PC-3 (cell line): ENCODE measurements at regions not wholly inside any gene's neighbourhood (a gene's known extent, or its start where the extent isn't known, plus 50 kb on each side); places are given as distances from the start of the nearest gene placed in this dataset.
"Not testable (repeated sequence)": the region's sequence is repeated elsewhere in the genome, so short reads cannot be mapped to it uniquely, and the experiment has no call there.

Source experiments
- ATAC-seq: fragments of 200-7000 bp; cut with Tn5 transposase; 2 replicates; pipeline ENCODE4 v1.9.1; 2020; ENCODE audit warnings: mild to moderate bottlenecking, moderate library complexity
- BruUV-seq: library from RNA; stranded (reverse); fragments of 400-500 nt; replicated peaks from 2 replicates; lab custom pipeline; 2021; lab: Mats Ljungman, UMichigan
- CTCF ChIA-PET: fragments of 300-600 bp; sonication (Branson Sonifier 250); formaldehyde crosslinking; loops from one replicate; lab custom pipeline; 2022; ENCODE audit warnings: antibody characterized with exemption; lab: Charles Lee
- POLR2A ChIA-PET: fragments of 300-600 bp; sonication (Branson Sonifier 250); formaldehyde crosslinking; loops from one replicate; lab custom pipeline; 2022; ENCODE audit warnings: antibody characterized with exemption; ENCODE audit not compliant: unreplicated experiment; lab: Charles Lee
- DNase-seq: peaks from one replicate; pipeline ENCODE4 v3.0.0-alpha.2; 2015
- H2AFZ ChIP-seq: fragments of 300-600 bp; sonication (generic); 2 replicates; pipeline ENCODE4 v1.6.0; 2016; ENCODE audit warnings: antibody characterized with exemption, low read length
- H3F3A ChIP-seq: fragments of 300-600 bp; sonication (generic); one replicate; pipeline ENCODE4 v1.6.0; 2017; ENCODE audit warnings: antibody characterized with exemption, low read length, control low read depth, mild to moderate bottlenecking; ENCODE audit not compliant: unreplicated experiment
- H3K27ac ChIP-seq: fragments of 300-600 bp; sonication (generic); 2 replicates; pipeline ENCODE4 v1.5.1; 2016; ENCODE audit warnings: mild to moderate bottlenecking, low read length
- H3K27me3 ChIP-seq: fragments of 300-600 bp; sonication (generic); 2 replicates; pipeline ENCODE4 v1.6.1; 2016; ENCODE audit warnings: low read length, mixed read lengths
- H3K36me3 ChIP-seq: fragments of 300-600 bp; sonication (generic); 2 replicates; pipeline ENCODE4 v1.6.1; 2016; ENCODE audit warnings: low read depth, mixed run types, low read length, mixed read lengths
- H3K4me1 ChIP-seq: fragments of 300-600 bp; sonication (generic); 2 replicates; pipeline ENCODE4 v1.5.1; 2016; ENCODE audit warnings: low read length; ENCODE audit not compliant: insufficient read depth
- H3K4me2 ChIP-seq: fragments of 300-600 bp; sonication (generic); 2 replicates; pipeline ENCODE4 v1.6.0; 2016; ENCODE audit warnings: low read length
- H3K4me3 ChIP-seq: fragments of 300-600 bp; sonication (generic); 2 replicates; pipeline ENCODE4 v1.5.1; 2016; ENCODE audit warnings: mild to moderate bottlenecking, low read length, mixed read lengths
- H3K79me2 ChIP-seq: fragments of 300-600 bp; sonication (generic); 2 replicates; pipeline ENCODE4 v1.6.1; 2017; ENCODE audit warnings: low read length, mixed read lengths
- H3K9ac ChIP-seq: fragments of 300-600 bp; sonication (generic); 2 replicates; pipeline ENCODE4 v1.6.0; 2016; ENCODE audit warnings: mild to moderate bottlenecking, low read length
- H3K9me2 ChIP-seq: fragments of 300-600 bp; sonication (generic); replicated peaks from 2 replicates; pipeline ENCODE4 v1.6.1; 2016; ENCODE audit warnings: mixed run types, low read length, mixed read lengths
- H3K9me3 ChIP-seq: fragments of 300-600 bp; sonication (generic); 2 replicates; pipeline ENCODE4 v1.6.1; 2016; ENCODE audit warnings: low read length, mixed read lengths
- H4K20me1 ChIP-seq: fragments of 300-600 bp; sonication (generic); 2 replicates; pipeline ENCODE4 v1.6.1; 2016; ENCODE audit warnings: low read length, mixed read lengths
- CTCF ChIP-seq: fragments of 300-600 bp; sonication (generic); conservative IDR thresholded peaks from 2 replicates; pipeline ENCODE4 v1.5.1; 2017; ENCODE audit warnings: antibody characterized with exemption, low read depth, mild to moderate bottlenecking, low read length
- EZH2 ChIP-seq: fragments of 300-600 bp; sonication (generic); IDR thresholded peaks from one replicate; pipeline ENCODE4 v1.6.1; 2017; ENCODE audit warnings: antibody characterized with exemption, mild to moderate bottlenecking, low read length; ENCODE audit not compliant: unreplicated experiment
- EZH2phosphoT487 ChIP-seq: fragments of 300-600 bp; sonication (generic); IDR thresholded peaks from 2 replicates; pipeline ENCODE4 v1.6.1; 2018; ENCODE audit warnings: mild to moderate bottlenecking, antibody characterized with exemption, low read length, borderline replicate concordance
- intact Hi-C: fragments of 100-400 bp; cut with micrococcal nuclease; formaldehyde crosslinking; loops from 2 replicates; pipeline ENCODE4 v1.9.0; 2023

GRCh38 chr18:22525313-22525712 lies 107.6 kb upstream of the CTAGE1 start:
- BruUV-seq, result no TSS peak
- Histone ChIP-seq H3K27me3 (no peaks in the 10 kb centered on the region), H3K9ac (no peak overlapping the region), H3K79me2 (no peaks in the 10 kb centered on the region), H3K36me3 (no peaks in the 10 kb centered on the region), H3F3A (no peaks in the 10 kb centered on the region), H3K4me2 (no peak overlapping the region), H4K20me1 (no peaks in the 10 kb centered on the region), H3K4me3 (no peak overlapping the region), H2AFZ (no peak overlapping the region), H3K9me2 (no peaks in the 10 kb centered on the region), H3K27ac (no peak overlapping the region), H3K4me1 (no peaks in the 10 kb centered on the region), H3K9me3 (no peaks in the 10 kb centered on the region)
- POLR2A ChIA-PET, result no interaction called here
- intact Hi-C loops, result no loop called here
- CTCF ChIA-PET, result no interaction called here
- ATAC-seq, result no peak
- no peak for TF ChIP-seq EZH2
- TF ChIP-seq CTCF, result no peak
- no peak for TF ChIP-seq EZH2phosphoT487
- DNase-seq, result no peak

- Histone ChIP-seq H2AFZ (no peak overlapping the region), H3K27me3 (no peaks in the 10 kb centered on the region), H3K9me2 (no peaks in the 10 kb centered on the region), H3K27ac (no peak overlapping the region), H3K9ac (no peak overlapping the region), H3K4me1 (no peaks in the 10 kb centered on the region), H3K9me3 (no peaks in the 10 kb centered on the region), H3K4me2 (no peak overlapping the region), H3K79me2 (no peaks in the 10 kb centered on the region), H3K36me3 (no peaks in the 10 kb centered on the region), H3K4me3 (no peak overlapping the region), H4K20me1 (no peaks in the 10 kb centered on the region), H3F3A (no peaks in the 10 kb centered on the region)
- intact Hi-C loops, result no loop called here
- no TSS peak for BruUV-seq
- no peak for TF ChIP-seq EZH2
- no peak for TF ChIP-seq EZH2phosphoT487
- TF ChIP-seq CTCF, result no peak
- no peak for DNase-seq
- no peak for ATAC-seq
- ChIA-PET POLR2A (no interaction called here), CTCF (no interaction called here)
Observed at GRCh38 chr18:22525883-22526282, 108.2 kb upstream of the CTAGE1 start.

GRCh38 chr18:22528291-22528690 lies 110.6 kb upstream of the CTAGE1 start:
- Histone ChIP-seq H3K36me3 (no peaks in the 10 kb centered on the region), H3K9ac (no peak overlapping the region), H3K4me1 (no peaks in the 10 kb centered on the region), H3F3A (no peaks in the 10 kb centered on the region), H3K79me2 (no peaks in the 10 kb centered on the region), H3K9me3 (no peaks in the 10 kb centered on the region), H4K20me1 (no peaks in the 10 kb centered on the region), H3K9me2 (no peaks in the 10 kb centered on the region), H3K27ac (no peak overlapping the region), H3K27me3 (no peaks in the 10 kb centered on the region), H3K4me3 (no peak overlapping the region), H2AFZ (no peak overlapping the region), H3K4me2 (no peak overlapping the region)
- no peak for TF ChIP-seq EZH2
- no peak for TF ChIP-seq CTCF
- TF ChIP-seq EZH2phosphoT487, result no peak
- ChIA-PET CTCF (no interaction called here), POLR2A (no interaction called here)
- no TSS peak for BruUV-seq
- no peak for ATAC-seq
- intact Hi-C loops, result no loop called here
- no peak for DNase-seq

GRCh38 chr18:22534706-22535105 lies 117.0 kb upstream of the CTAGE1 start:
- DNase-seq, CTCF ChIA-PET: not testable (repeated sequence)

More at GRCh38 chr18:22534706-22535105, 117.0 kb upstream of the CTAGE1 start:
- H3K9me3 ChIP-seq, H3K27me3 ChIP-seq, ATAC-seq, H3K4me3 ChIP-seq, H3K9ac ChIP-seq, H3K27ac ChIP-seq, H3F3A ChIP-seq, H3K36me3 ChIP-seq, H2AFZ ChIP-seq, H3K4me1 ChIP-seq, H4K20me1 ChIP-seq, H3K4me2 ChIP-seq, BruUV-seq, POLR2A ChIA-PET, H3K79me2 ChIP-seq, intact Hi-C loops, H3K9me2 ChIP-seq: not testable (repeated sequence)
